ENCODE measurements at regions not wholly inside any gene's neighbourhood (a gene's known extent, or its start where the extent isn't known, plus 50 kb on each side); places are given as distances from the start of the nearest gene placed in this dataset.
A peak's percentile ranks its signal among the peaks of the same experiment; 100 is the strongest.

DNA sequence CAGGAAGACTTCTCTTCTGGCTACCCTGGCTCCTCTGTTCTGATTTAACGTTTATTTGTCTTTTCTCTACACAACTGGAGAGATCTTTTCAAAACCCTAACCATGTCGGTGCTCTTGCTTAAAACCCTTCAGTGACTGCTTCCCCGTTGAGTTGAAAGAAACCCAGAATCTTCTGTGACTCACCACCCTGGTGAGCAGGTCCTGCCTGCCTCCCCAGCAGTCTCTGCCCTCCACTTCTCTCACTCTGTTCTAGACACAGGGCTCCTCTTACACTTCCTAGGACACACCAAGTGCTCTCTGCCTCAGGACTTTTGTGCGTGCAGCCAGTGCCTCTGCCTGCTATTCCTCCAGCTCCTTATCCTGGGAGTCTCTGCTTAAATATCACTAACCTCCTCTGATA lies 131.4 kb downstream of the IER5 start:
- Histone ChIP-seq H2BK20ac (ENCODE audit: low read depth, low read length) (no peak overlapping the region), H3K4me2 (ENCODE audit: low read depth, low read length) (no peak overlapping the region), H2BK120ac (ENCODE audit: low read depth, low read length) (no peak overlapping the region), H3K27ac (ENCODE audit: insufficient read depth, low read length) (no peak overlapping the region), H3K9me3 (ENCODE audit: control insufficient read depth, insufficient read depth, low read length) (no peaks in the 10 kb centered on the region), H3K4me3 (ENCODE audit: insufficient read depth, low read depth, low read length) (no peak overlapping the region), H4K91ac (ENCODE audit: insufficient read depth, low read depth, low read length) (no peak overlapping the region), H3K4ac (ENCODE audit: low read depth, low read length) (no peak overlapping the region), H3K18ac (ENCODE audit: low read depth, low read length) (no peak overlapping the region), H3K56ac (ENCODE audit: extremely low read depth, insufficient read depth, low read length) (no peak overlapping the region), H4K5ac (ENCODE audit: low read depth, low read length) (no peak overlapping the region), H2BK5ac (ENCODE audit: low read depth, low read length, poor library complexity, severe bottlenecking) (no peak overlapping the region), H3K9me1 (ENCODE audit: insufficient read depth, low read length) (no peaks in the 10 kb centered on the region), H2AK5ac (ENCODE audit: low read depth, low read length) (no peak overlapping the region), H3K23ac (ENCODE audit: low read depth, low read length) (no peak overlapping the region), H3K27me3 (ENCODE audit: control insufficient read depth, insufficient read depth, low read length) (no peaks in the 10 kb centered on the region; the same call in 1 of the 2 replicates), H2AK9ac (replicated peaks; ENCODE audit: low read depth, low read length, poor library complexity) (no peak overlapping the region), H3K9ac (ENCODE audit: low read depth, low read length) (no peak overlapping the region), H3K14ac (replicated peaks; ENCODE audit: low read depth, low read length) (no peak overlapping the region), H2AFZ (replicated peaks; ENCODE audit: low read length, poor library complexity) (no peak overlapping the region), H3K36me3 (ENCODE audit: control insufficient read depth, insufficient read depth, low read length) (no peaks in the 10 kb centered on the region), H3K4me1 (ENCODE audit: control insufficient read depth, insufficient read depth, low read length) (no peaks in the 10 kb centered on the region), H3K79me1 (ENCODE audit: low read depth in 1 of 2, low read length in 2 of 2) (no peaks in the 10 kb centered on the region), H4K20me1 (ENCODE audit: insufficient read depth, low read length) (no peaks in the 10 kb centered on the region), H4K8ac (ENCODE audit: low read depth in 2 of 2, low read length in 2 of 2) (no peak overlapping the region), H2BK15ac (ENCODE audit: low read depth, low read length) (no peak overlapping the region)
- 45% methylated on average over 4 of the region's 4 CpGs; no CpG with 5 or more reads in 1 of the 2 experiments for WGBS, 2 experiments (ENCODE audit: extremely low coverage in 2 of 2, insufficient read length in 1 of 2)
- dilution Hi-C loops (cut with HindIII; ENCODE audit: low sequenced_read_pairs, unreplicated experiment) (loop anchor here (25.0 kb wide), 1 partner anchor 192 kb away; no protein-coding TSS in a partner anchor), in situ Hi-C loops (cut with MboI; ENCODE audit: low sequenced_read_pairs) (loop anchor here (25.0 kb wide), 1 partner anchor 842 kb away; the partner anchor contains the start of gene ZNF648), intact Hi-C loops (cut with micrococcal nuclease) (no loop called here)
- DNase-seq (peak; percentile 4), ATAC-seq (ENCODE audit: low read depth) (peak; percentile 17)
- TF ChIP-seq MAFK (IDR thresholded peaks at IDR 0.05; ENCODE audit: low read depth, low read length): no peak
- no peak for TF ChIP-seq FOS (IDR thresholded peaks at IDR 0.05; ENCODE audit: low read depth, low read length)
- TF ChIP-seq SMC3 (IDR thresholded peaks at IDR 0.05; ENCODE audit: low read depth, low read length): no peak
- TF ChIP-seq RAD21 (IDR thresholded peaks at IDR 0.05; ENCODE audit: low read length): no peak
- TF ChIP-seq POLR2A (IDR thresholded peaks at IDR 0.05; ENCODE audit: low read depth, low read length): no peak
- TF ChIP-seq MXI1 (IDR thresholded peaks at IDR 0.05; ENCODE audit: borderline replicate concordance, low read depth, low read length): no peak
- no peak for TF ChIP-seq NFE2L2 (IDR thresholded peaks at IDR 0.05; ENCODE audit: low read depth, low read length)
- TF ChIP-seq RFX5 (IDR thresholded peaks at IDR 0.05; ENCODE audit: low read depth, low read length): no peak
- TF ChIP-seq CEBPB (IDR thresholded peaks at IDR 0.05; ENCODE audit: low read depth, low read length): no peak
- TF ChIP-seq MAZ (IDR thresholded peaks at IDR 0.05; ENCODE audit: borderline replicate concordance, low read depth, low read length): no peak
- ChIA-PET POLR2A (ENCODE audit: unreplicated experiment) (no interaction called here), CTCF (no interaction called here)
- BruUV-seq (replicated peaks): no TSS peak

All from IMR-90 (cell line).